Ascending aorta (tissue), 2 donors: ENCODE measurements at regions not wholly inside any gene's neighbourhood (a gene's known extent, or its start where the extent isn't known, plus 50 kb on each side); places are given as distances from the start of the nearest gene placed in this dataset.

Source experiments
- DNase-seq, 2 donors: peaks; one replicate each; pipeline ENCODE4 v3.0.0-alpha.2; 2019; ENCODE audit warnings: low spot score in 2 of 2
- H3K27ac ChIP-seq, 2 donors: fragments of 200-600 bp; sonication (generic); one replicate each; pipeline ENCODE4 v1.5.1; 2016 to 2017; ENCODE audit warnings: mild to moderate bottlenecking in 1 of 2
- H3K27me3 ChIP-seq: fragments of 200-600 bp; sonication (generic); one replicate; pipeline ENCODE4 v1.5.1; 2017
- H3K36me3 ChIP-seq, 2 donors: fragments of 200-600 bp; sonication (generic); one replicate each; pipeline ENCODE4 v1.5.1; 2016
- H3K4me1 ChIP-seq, 2 donors: fragments of 200-600 bp; sonication (generic); one replicate each; pipeline ENCODE4 v1.5.1; 2016 to 2017; ENCODE audit warnings: mild to moderate bottlenecking in 1 of 2
- H3K4me3 ChIP-seq, 2 donors: fragments of 200-600 bp; sonication (generic); one replicate each; pipeline ENCODE4 v1.5.1; 2016 to 2017; ENCODE audit warnings: mild to moderate bottlenecking in 1 of 2
- H3K9me3 ChIP-seq, 2 donors: fragments of 200-600 bp; sonication (generic); one replicate each; pipeline ENCODE4 v1.5.1; 2016
- intact Hi-C: fragments of 100-400 bp; cut with DNase I; formaldehyde crosslinking; loops from one replicate; pipeline ENCODE4 v1.15.1; 2023
- TF ChIP-seq, protein P1 (sequence below), 3 experiments: fragments of 200-600 bp in 2 of 3; fragments of 450-650 bp in 1 of 3; sonication (generic) in 2 of 3; IDR thresholded peaks; one replicate each; pipeline ENCODE4 v1.5.1; 2016 to 2019; ENCODE audit warnings: antibody characterized with exemption in 3 of 3, mild to moderate bottlenecking in 1 of 3, moderate library complexity in 1 of 3

GRCh38 chr4:96102541-96103026, 262.7 kb downstream of the PDHA2 start:
- intact Hi-C loops, result no loop called here
- Histone ChIP-seq H3K27me3 (no peaks in the 10 kb centered on the region), H3K9me3 (no peaks in the 10 kb centered on the region), H3K27ac (no peak overlapping the region), H3K4me1 (no peaks in the 10 kb centered on the region), H3K4me3 (no peak overlapping the region), H3K36me3 (no peaks in the 10 kb centered on the region)
- TF ChIP-seq, protein P1, sequence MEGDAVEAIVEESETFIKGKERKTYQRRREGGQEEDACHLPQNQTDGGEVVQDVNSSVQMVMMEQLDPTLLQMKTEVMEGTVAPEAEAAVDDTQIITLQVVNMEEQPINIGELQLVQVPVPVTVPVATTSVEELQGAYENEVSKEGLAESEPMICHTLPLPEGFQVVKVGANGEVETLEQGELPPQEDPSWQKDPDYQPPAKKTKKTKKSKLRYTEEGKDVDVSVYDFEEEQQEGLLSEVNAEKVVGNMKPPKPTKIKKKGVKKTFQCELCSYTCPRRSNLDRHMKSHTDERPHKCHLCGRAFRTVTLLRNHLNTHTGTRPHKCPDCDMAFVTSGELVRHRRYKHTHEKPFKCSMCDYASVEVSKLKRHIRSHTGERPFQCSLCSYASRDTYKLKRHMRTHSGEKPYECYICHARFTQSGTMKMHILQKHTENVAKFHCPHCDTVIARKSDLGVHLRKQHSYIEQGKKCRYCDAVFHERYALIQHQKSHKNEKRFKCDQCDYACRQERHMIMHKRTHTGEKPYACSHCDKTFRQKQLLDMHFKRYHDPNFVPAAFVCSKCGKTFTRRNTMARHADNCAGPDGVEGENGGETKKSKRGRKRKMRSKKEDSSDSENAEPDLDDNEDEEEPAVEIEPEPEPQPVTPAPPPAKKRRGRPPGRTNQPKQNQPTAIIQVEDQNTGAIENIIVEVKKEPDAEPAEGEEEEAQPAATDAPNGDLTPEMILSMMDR (IDR thresholded peaks at IDR 0.05), result no peak
- no peak for DNase-seq

GRCh38 chr4:96103086-96103485, 263.2 kb downstream of the PDHA2 start:
- Histone ChIP-seq H3K4me1 (no peaks in the 10 kb centered on the region), H3K9me3 (no peaks in the 10 kb centered on the region), H3K27me3 (no peaks in the 10 kb centered on the region), H3K27ac (no peak overlapping the region), H3K36me3 (no peaks in the 10 kb centered on the region), H3K4me3 (no peak overlapping the region)
- intact Hi-C loops, result no loop called here
- DNase-seq, result no peak
- TF ChIP-seq, protein P1 (IDR thresholded peaks at IDR 0.05), result no peak

GRCh38 chr4:96108146-96108545, 268.3 kb downstream of the PDHA2 start:
- intact Hi-C loops, result no loop called here
- no peak overlapping the region for H3K4me3 ChIP-seq
- DNase-seq, result no peak

DNA sequence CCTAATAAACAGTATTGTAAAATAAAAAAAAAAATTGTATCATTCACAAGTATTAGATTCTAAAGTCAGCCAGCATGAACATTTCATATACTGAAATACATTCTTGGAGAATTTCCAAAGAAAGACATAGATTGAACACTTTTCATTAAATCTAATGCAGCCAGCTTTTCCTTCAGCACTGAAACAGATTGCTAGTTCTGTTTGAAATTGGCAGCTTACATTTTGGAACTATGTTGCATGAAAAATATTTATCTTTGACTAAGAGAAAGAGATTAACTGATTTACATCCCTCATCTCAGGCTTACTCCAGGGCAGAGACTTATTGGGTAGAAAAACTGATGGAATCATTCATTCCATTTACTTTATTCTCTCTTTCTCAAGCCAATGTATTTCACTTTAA, 272.7 kb downstream of the PDHA2 start:
- H3K4me1 ChIP-seq, result no peaks in the 10 kb centered on the region
- intact Hi-C loops, result no loop called here
- TF ChIP-seq, protein P1 (IDR thresholded peaks at IDR 0.05), result no peak
- no peaks in the 10 kb centered on the region for H3K36me3 ChIP-seq
- no peak for DNase-seq
- H3K4me3 ChIP-seq, result no peak overlapping the region
- H3K27me3 ChIP-seq, result no peaks in the 10 kb centered on the region
- no peak overlapping the region for H3K27ac ChIP-seq
- no peaks in the 10 kb centered on the region for H3K9me3 ChIP-seq

More at GRCh38 chr4:96108146-96108545, 268.3 kb downstream of the PDHA2 start:
- no peaks in the 10 kb centered on the region for H3K27me3 ChIP-seq
- TF ChIP-seq, protein P1 (IDR thresholded peaks at IDR 0.05), result no peak
- no peaks in the 10 kb centered on the region for H3K4me1 ChIP-seq
- H3K9me3 ChIP-seq, result no peaks in the 10 kb centered on the region
- H3K36me3 ChIP-seq, result no peaks in the 10 kb centered on the region
- H3K27ac ChIP-seq, result no peak overlapping the region

- H3K27ac ChIP-seq, result no peak overlapping the region
- TF ChIP-seq, protein P1 (IDR thresholded peaks at IDR 0.05), result no peak
- H3K27me3 ChIP-seq, result no peaks in the 10 kb centered on the region
- no peak for DNase-seq
- H3K4me3 ChIP-seq, result no peak overlapping the region
- H3K4me1 ChIP-seq, result no peaks in the 10 kb centered on the region
- no peaks in the 10 kb centered on the region for H3K9me3 ChIP-seq
- intact Hi-C loops, result no loop called here
- no peaks in the 10 kb centered on the region for H3K36me3 ChIP-seq
Measured at GRCh38 chr4:96120206-96120605, 280.3 kb downstream of the PDHA2 start.

DNA sequence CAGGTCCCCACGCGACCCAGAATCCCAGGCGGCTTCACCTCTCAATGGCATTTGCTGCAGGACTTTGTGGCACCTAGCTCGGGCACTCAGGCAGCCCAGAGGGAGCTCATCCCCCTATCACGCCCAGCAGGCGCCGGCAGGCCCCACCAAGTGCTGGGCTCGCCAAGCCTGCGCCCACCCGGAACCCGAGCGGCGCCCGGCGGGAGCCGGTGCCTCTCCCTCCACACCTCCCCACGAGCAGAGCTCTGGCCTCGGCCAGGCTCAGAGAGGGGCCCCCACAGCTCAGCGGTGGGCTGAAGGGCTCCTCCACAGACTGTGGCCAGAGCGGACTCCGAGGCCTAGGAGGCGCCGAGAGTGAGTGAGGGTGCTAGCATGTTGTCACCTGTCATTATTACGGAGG, 286.3 kb downstream of the PDHA2 start:
- Histone ChIP-seq H3K4me3 (no peak overlapping the region), H3K9me3 (no peaks in the 10 kb centered on the region), H3K27ac (no peak overlapping the region), H3K36me3 (no peaks in the 10 kb centered on the region), H3K27me3 (no peaks in the 10 kb centered on the region), H3K4me1 (no peaks in the 10 kb centered on the region)
- TF ChIP-seq, protein P1 (IDR thresholded peaks at IDR 0.05), result no peak
- intact Hi-C loops, result no loop called here
- no peak for DNase-seq
